IPS-NIHi7 (cell line): ENCODE measurements at regions not wholly inside any gene's neighbourhood (a gene's known extent, or its start where the extent isn't known, plus 50 kb on each side); places are given as distances from the start of the nearest gene placed in this dataset.

ENCODE experiments used
- DNase-seq: peaks from one replicate; pipeline ENCODE4 v3.0.0; 2012; ENCODE audit warnings: mixed read lengths; ENCODE audit errors: extremely low spot score

DNA sequence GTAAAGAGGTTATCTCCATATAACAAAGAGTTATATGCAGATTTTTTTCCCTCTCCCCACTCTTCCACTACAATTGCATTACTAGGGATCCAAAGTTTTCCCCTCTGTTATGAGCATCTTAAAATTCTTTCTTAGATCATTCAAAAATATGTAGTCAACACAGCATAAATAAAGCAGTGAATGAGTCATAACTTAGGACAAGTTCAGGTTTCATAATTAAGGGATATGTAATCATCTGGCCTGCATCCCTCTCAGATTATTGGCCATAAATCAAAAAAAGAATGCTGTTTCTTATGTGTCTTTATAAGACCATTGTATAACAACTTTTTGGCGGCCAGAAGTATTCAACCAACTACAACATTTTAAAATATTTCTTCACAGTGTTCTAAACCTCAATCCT lies 1526.1 kb downstream of the KCNT2 start:
- DNase-seq, result no peak

DNA sequence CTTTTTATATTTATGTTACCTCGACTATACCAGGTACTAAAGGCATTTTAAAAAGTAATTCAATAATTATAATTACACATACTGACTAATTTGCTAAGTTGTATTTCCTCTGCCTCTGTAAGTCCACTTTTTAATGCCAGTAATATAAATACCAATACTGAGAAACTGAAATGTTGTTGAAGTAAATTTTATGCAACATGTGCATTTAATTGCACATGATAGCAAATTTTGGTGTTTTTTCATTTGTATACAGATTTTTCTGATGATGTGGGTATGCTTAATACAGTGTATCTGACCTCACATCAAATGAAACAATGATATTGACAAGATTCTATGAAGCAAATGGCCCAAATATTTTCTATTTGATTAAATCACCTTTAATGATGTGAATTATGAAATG lies 1531.6 kb downstream of the KCNT2 start:
- DNase-seq, result no peak

DNA sequence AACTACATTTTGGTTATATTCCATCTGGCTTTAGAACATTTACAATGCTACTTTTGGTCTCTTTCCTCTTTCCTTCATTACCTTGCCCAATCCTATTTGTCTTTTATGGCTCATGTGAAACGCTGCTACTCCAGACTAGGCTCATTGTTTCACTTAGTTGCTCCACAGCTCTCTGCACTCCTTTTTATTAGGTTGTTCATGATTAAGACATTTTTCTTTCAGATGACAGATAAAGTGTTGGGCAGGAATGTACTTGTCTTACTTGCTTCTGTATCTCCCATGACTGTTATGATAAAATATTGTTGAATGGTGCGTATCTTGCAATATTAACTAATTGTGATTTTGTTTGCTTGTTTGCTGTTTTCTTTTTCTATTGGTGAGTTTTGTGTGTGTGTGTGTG lies 1532.3 kb downstream of the KCNT2 start:
- no peak for DNase-seq

DNA sequence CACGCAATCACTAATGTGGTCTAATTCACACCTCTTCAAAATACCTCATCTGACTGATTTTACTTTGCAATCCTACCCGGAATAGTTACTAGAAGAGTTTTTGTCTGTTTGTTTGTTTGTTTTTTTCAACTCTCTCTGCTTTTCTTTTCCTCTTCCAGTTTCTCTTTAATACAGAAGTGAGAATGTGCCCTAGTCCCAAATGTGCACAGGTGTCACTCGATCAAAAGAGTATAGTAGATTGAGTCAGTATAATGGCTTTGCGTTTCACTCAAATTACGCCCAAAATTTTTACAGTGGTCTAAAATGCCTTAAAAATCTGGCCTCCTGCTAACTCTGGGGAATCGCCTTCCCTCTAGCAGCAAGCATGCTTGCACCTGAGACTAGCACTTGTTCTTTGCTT lies 1536.8 kb downstream of the KCNT2 start:
- DNase-seq, result no peak

DNA sequence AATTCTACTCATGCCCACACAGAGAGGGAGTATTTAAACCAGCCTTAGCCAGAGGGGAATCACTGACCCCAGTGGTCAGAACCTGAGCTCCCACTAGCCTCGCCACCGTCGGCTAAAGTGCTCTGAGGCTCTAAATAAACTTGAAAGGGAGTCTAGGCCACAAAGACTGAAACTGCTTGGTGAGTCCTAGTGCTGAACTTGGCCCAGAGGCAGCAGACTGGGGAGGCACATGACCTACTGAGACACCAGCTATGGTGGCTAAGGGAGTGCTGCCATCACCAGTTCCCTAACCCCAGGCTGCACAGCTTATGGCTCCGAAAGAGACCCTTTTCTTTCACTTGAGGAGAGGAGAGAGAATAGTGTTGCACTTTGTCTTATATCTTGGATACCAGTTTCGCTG lies 1542.8 kb downstream of the KCNT2 start:
- DNase-seq, result no peak

DNA sequence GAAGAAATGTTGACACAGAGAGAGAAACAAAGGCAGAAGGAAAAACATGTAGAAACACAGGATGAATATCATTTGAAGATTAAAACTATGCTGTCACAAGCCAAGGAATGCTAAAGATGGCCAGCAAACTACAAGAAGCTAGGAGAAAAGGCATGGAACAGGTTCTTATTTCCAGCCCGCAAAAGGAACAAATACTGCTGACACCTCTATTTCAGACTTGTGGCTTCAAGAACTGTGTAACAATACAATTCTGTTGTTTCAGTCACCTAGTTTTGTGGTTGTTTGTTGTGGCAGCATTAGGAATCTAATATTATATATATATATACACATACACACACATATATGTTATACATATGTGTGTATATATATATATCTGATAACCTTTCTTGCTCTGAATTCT lies 1543.9 kb downstream of the KCNT2 start:
- DNase-seq, result no peak

DNA sequence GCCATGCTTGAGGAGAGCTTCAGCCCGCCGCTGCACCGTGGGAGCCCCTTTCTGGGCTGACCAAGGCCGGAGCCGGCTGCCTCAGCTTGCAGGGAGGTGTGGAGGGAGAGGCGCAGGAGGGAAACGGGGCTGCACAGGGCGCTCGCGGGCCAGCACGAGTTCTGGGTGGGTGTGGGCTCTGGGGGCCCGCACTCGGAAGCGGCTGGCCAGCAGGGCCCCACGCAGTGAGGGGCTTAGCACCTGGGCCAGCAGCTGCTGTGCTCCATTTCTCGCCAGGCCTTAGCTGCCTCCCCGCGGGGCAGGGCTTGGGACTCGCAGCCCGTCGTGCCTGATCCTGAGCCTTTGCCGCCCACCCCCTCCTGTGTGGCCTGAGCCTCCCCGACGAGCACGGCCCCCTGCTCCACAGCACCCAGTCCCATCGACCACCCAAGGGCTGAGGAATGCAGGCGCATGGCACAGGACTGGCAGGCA lies 1554.0 kb downstream of the KCNT2 start:
- DNase-seq, result no peak

DNA sequence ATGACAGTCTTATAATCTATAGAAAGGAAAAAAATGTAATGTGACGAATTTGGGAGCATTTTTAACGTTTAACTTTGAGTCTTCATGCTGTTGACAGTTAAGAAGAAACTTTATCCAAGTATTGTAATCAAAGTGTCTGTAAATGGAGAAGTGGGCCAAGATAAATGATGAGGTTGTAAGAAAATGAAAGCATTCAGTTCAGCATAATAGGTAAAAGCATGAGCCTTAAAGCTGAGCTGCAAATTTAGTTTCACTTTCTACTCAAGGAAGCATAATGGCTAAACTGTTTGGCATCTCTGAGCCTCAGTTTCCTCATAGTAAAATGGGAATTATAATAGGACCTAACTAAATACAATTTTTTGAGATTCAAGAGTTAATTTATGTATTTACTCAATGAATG lies 1554.8 kb downstream of the KCNT2 start:
- DNase-seq, result no peak

DNA sequence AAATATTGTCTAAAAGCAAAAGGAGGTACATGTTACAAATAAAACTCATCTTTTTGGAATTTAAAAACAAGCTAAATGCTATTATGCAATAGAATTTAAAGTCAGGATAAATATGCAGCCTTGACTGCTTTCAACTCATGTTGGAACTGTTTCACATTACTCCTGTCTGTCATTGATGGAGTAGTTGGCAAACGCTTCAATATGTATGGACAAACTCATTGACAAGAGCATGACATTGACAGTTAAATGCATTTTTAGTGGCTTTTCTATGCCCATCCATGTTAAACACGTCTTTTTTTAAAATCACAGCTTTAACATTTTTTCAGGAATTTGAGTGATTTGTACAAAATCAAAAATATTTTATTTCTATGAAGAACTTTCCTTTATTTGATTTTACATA lies 1560.5 kb downstream of the KCNT2 start:
- no peak for DNase-seq

DNA sequence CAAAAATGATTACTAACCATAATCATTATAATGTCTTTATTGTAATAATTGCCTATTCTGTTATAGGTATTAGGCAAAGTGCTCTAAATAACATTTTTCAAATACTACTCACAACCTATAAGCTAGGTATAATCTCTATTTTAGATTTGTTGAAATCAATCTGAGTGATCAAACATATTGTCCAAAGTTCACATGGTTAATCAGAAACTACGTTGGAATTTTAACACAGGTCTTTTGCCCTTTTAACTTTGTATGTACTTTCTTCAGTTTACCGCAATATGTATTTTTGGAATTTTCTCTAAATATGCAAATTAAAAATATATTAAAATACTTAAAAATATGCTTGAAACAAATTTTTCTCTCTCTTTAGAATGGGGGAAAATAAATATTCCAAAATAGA lies 1563.2 kb downstream of the KCNT2 start:
- no peak for DNase-seq

DNA sequence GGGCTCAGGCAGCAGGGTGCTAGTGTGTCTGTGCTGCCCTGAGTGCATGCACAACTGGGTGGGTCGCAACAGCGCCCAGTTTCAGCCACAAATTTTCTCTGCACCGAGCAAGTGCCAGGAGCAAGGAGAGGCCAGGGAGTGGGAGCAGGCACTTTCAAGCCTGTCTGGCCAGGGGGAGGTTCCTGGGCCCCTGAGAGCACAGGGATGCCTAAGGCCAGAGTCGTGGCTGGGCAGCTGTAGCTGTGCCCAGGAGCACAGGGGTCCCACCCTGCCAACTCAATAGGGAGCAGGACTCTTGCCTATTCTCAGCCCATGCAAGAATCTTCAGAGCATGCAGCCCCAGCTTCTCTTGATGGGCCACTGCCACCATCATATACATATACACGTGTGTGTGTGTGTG lies 1577.4 kb downstream of the KCNT2 start:
- DNase-seq, result no peak

DNA sequence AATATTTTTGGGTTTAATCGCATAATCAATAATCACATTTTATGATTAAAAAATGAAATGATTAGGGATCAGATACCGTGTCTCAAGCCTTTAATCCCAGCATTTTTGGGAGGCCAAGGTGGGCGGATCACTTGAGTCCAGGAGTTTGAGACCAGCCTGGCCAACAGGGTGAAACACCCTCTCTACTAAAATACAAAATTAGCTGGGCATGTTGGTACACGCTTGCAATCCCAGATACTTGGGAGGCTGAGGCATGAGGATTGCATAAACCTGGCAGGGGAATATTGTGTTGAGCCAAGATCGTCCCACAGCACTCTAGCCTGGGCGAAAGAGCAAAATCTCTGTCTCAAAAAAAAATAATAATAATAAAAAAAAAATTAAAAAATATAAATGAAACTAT lies 1581.4 kb downstream of the KCNT2 start:
- no peak for DNase-seq

DNA sequence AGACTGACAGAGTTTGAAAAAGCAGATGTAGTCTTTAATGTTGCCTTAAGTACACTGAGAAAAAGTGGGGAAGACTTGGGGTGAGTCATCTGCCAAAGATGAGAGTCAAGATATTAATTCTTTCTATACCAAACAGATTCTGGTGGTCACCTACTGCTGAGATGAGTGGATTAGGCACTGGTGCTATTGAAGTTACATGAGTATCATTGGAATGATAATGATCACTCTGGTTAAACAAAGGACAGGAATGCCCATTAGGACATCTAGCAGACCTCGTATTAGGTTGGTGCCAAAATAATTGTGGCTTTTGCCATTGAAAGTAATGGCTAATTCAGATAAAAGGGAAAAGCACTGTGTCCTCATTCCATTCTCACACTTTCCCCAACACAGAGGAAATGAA lies 1588.9 kb downstream of the KCNT2 start:
- DNase-seq, result no peak

DNA sequence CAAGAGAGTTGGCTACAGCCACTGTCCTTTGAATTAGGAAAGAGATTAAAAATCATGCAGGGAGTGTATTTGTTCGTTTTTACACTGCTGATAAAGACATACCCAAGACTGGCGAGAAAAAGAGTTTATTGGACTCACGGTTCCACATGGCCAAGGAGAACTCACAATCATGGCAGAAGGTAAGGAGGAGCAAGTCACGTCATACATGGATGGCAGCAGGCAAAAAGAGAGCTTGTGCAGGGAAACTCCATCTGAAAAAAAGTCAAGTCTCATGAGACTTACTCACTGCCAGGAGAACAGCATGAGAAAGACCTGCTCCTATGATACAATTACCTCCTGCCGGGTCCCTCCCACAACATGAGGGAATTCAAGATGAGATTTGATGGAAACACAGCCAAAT lies 1595.2 kb downstream of the KCNT2 start:
- no peak for DNase-seq

DNA sequence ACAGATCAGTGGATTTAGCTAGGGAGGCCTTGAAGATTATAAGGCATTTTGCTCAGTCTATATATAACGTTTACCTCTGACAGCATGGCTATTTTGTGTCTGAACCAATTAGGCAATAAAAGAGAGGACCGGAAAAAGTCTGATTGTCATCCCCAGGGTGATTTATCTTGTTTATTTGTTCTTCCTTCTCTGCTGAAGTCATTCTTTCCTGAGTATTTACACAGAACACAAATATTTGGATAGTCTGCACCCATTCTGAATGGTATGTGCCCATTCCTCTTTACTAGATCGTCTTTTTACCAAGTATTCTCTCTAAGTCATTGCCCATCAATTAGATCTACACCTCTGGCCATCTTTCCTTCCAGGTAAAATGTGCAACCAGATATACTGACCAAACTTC lies 1602.9 kb downstream of the KCNT2 start:
- DNase-seq, result no peak

DNA sequence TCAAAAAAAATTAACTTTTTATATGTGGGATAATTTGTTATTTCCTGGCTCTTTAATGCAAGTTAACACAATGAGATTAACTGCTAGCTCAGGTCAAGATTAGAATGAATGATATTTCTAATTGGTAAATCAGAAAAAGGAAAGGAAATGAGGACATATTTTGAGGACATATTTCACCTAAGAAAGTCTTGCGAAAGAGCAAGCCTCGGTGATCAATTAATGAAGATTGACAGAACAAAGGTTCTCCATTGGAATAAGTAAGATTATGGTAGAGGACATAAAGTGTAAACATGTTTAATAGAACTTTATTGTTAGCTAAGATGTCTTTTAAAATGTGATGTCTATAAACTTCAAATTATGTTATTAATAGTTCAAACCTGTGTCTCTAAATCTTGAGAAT lies 1617.8 kb downstream of the KCNT2 start:
- DNase-seq, result no peak

DNA sequence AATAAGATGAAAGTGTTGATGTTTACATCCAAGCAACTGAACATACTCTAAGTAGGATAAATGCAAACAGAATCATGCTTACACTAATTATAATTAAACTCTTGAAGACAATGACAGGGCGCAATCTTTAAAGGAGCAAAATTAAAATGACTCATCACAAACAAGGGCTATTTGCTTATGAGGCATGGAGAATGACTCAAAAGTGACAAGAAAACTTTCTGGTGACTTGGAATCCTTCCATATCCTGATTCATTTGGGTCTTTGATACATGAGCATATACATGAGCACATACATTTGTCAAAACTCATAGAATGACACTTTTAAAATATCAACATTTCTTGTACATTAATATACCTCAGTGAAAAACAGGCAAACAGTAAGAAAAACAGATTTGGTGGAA lies 1632.3 kb downstream of the KCNT2 start:
- DNase-seq, result no peak

DNA sequence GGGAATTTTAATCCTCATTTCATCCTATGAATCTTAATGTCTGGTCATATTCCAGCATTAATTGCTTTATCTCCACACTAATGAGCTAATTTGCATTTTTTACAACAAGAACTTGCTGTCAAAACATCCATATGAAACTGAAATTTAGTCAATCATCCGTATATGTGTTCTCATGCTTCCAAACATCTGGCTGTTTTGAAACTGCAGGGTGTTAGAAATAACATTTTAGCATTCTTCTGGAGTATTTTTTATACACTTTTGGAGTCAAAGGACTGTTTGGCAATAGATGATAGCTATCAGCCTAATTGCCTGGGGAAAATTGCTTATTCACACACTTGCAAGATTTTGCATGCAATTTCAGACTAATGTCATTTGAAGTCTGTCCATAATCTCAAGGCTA lies 1639.3 kb downstream of the KCNT2 start:
- no peak for DNase-seq

DNA sequence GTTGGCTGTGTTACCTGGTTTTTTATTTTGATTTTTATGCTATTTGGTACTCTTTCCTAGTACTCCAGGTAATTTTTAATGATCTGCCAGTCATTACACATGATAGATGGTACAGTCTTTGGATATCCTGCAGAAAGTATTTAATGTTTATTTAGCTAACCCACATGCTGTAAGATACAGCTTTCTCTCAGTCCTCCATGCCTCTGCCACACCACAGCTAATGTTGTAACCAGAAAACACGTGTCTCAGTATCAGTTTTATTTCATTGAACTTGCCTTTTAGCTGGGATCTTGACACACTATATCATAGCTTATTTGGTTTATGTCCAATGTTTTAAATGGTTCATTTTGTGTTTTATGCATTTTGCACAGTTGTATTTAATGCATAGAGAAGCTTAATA lies 1648.4 kb downstream of the KCNT2 start:
- DNase-seq, result no peak

DNA sequence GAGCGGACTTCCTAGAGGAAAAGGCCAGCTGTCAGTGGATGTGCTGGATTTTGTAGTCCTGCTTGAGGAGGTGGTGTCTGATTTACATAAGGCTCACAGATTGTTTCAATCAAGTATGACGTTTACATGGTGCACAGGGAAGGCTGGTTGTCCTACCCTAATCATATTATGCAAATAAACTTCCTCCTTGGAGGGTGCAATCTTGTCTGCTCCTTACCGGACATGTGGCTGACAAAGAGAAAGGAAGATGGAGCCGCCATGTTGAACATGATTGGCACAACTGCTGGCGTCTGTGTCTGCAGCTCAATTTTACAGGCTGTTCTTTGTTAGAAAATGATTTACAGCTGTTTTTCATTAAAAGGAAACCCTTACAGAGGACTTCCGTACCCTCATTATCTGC lies 1656.1 kb downstream of the KCNT2 start:
- DNase-seq, result no peak

DNA sequence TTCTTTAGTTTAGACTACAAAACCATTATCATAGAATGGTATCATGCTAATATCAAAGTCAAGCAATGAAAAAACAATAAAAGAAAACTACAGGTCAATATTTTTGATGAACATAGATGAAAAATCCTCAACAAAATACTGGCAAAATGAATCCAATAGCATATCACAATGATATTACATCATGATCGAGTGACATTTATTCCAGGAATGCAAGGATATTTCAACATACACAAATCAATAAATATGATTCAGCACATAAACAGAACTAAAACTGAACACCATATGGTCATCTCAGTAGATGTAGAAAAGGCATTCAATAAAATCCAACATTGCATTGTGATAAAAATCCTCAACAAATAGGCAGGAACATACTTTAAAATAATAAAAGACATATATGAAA lies 1657.7 kb downstream of the KCNT2 start:
- DNase-seq, result no peak

DNA sequence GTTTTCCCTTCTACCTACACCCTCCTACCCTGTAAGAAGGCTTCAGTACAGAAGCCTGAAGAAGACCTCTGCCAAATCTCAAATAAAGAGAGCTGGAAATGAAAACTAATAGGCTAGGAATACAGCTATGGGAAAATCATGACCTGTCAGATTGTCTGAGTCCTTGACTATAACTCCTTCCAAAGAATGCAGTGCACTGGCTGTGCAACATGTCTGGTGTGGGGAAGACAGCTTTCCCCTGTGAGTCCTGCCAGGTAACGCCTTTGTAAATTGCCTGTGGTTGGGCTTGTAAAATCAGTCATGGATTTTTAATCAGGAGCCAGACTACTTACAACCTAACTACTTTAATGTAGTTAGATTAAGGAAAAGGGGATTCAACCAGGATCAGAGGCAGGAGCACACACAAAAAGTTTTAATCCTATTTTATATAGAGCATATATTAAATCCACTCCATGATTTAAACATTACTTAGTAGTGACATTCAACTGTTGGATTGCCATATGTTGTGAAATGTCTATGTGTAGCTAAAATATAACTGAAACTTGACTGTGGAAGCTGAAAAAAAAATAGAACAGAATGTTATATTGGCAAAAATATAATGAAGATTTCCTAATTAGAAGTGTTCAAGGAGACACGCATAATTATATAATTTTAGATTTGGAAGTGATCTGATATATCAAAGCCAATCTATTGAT lies 1667.8 kb downstream of the KCNT2 start:
- DNase-seq, result no peak

DNA sequence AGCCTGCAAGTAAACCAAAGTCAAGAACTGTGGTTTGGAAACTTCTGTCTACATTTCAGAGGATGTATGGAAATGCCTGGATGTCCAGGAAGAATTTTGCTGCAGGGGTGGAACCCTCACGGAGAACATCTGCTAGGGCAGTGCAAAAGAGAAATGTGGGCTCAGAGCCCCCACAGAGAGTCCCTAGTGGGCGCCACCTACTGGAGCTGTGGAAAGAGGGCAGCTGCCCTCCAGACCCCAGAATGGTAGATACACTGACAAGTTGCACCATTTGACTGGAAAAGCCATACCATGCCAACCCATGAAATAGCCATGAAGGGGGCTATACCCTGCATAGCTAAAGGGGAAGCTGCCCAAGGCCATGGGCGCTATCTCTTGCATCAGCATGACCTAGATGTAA lies 1672.4 kb downstream of the KCNT2 start:
- no peak for DNase-seq

DNA sequence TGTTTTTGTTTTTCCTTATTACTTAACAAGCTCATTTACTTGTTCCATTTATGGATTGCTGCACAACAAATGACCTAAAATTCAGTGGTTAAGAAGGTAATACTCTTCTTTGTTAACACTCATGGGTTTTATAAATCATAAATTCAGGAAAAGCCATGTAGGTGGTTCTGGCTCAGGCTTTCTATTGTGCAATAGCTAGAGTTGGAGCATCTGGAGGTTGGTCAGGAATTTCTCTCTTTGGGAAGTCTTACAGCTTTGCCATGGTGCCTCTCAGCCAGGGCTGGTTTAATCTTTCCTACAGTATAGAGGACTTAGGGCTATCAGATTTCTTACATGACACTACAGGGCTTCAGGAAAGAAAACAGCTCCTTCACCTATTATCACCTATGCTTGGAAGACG lies 1677.1 kb downstream of the KCNT2 start:
- no peak for DNase-seq
